ENCODE measurements at regions not wholly inside any gene's neighbourhood (a gene's known extent, or its start where the extent isn't known, plus 50 kb on each side); places are given as distances from the start of the nearest gene placed in this dataset.
A peak's percentile ranks its signal among the peaks of the same experiment; 100 is the strongest.

DNA sequence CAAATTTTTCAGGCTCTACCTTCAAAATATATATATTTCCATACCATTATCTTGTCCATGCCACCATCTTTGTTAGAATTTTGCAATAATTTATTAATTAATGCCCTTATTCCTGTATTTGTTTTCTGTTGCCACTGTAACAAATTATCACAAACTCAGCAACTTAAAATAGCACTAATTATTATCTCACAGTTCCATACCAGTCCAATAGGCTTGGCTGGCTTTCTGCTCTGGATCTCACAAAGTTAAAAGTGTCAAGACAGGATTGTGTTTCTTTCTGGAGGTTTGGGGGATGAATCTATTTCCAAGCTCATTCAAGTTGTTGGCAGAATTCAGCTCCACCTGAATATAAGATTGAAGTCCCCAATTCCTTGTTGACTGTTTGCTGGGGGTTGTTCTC, 58.6 kb upstream of the SLC38A4 start:
- DNase-seq (ENCODE audit: low read depth, low spot score): no peak

DNA sequence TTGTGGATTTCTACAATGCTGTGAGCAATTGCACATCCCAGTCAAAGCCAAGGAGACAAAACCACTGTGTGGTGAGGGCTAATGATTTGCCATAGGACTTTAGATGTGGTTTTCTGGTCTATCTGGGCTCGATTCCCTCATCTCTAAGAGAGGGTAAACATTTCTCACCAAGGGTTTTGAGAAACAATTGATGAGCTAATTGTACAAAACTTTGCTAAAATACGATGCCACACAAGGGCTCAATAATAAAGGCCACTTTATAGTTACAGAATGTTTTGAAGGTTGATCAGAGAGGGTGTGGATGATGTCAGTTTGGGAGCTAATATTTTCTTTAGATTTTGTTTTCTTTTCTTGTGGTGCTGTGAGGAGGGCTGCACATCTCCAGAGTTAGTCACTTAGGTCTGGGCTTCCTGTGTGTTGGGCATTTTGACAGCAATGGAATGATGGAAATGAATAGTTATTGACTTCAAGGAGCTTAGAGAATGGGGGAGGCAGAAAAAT, 60.8 kb upstream of the SLC38A4 start:
- peak; percentile 87 for DNase-seq (ENCODE audit: low read depth, low spot score)

DNA sequence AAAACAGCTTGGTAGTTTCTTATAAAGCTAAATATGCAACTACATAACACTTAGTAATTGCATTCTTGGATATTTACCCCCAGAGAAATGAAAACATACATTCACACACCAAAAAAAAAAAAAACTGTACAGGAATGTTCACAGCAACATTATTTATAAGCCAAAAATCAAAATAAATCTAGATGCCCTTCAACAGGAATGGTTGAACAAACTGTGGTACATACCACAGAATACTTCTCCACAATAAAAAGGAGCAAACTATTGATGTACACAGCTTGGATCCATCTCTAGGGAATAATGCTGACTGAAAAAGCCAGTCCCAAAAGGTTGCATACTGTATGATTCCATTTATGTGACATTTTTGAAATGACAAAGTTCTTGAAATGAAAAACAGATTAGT, 62.1 kb upstream of the SLC38A4 start:
- no peak for DNase-seq (ENCODE audit: low read depth, low spot score)

DNA sequence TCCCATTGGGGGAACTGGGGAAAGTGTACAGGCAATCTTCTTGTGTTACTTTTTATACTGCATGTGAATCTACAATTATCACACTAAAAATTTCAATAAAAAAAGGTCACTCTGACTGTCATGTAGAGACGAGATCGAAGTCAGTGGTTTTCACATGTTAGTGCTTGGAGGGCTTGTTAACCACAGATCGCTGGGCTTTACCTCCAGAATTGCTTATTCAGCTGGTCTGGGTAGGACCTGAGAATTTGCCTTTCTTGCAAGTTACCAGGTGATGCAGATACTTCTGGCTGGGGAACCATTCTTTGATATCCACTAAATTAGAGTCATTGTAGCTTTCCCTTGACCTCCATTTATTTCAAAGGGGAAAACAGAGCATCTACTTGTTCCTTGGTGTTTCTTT, 62.8 kb upstream of the SLC38A4 start:
- no peak for DNase-seq (ENCODE audit: low read depth, low spot score)

DNA sequence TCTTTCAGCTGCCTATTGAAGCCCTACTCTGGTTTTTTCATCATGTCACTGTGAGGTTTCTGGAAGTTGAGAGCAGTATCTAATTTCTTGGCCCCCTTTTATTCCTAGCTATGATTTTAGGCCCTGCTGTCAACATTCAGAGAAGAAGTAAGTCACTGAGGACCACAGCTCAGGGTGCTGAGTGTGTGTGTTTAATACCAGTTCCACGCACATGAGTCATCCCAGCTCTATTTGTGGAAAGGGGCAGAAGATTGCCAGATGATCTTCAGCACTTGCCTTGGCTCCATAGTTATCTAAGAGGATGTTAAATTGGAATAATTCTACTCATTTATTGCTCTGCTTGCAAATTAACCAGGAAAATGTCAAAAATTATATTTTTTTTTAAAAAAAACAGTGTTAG, 65.5 kb upstream of the SLC38A4 start:
- DNase-seq (ENCODE audit: low read depth, low spot score): peak; percentile 27

DNA sequence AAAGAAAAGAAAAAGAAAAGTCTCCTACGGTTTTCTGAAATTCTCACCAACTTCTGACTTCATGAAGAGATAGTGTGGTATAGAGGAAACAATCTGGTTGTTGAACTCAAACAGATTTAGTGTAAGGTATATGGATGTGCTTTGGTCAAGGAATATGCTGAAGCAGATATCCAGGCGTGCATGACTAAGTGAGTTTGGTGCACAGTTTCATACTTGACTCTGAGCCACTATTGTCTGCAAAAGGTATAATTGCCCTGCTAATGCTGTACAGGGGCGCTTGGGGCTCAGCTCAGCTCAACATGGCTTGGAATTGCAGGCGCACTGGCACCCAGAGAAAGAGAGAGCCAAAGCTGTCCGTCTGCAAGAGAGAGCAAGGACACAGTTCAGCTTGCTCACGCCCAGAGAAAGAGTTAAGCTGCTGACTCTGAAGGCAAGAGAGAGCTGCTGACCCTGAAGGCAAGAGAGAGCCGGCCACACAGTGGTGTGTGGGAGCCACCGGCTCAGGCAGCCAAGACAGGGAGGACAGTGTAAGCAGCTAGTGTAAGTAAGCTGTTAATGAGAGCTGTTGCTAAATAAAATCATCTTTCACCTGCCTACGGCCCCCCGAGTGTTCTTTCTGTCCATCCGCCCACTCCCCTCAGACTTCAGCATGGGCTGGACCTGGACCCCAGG, 66.4 kb upstream of the SLC38A4 start:
- no peak for DNase-seq (ENCODE audit: low read depth, low spot score)

DNA sequence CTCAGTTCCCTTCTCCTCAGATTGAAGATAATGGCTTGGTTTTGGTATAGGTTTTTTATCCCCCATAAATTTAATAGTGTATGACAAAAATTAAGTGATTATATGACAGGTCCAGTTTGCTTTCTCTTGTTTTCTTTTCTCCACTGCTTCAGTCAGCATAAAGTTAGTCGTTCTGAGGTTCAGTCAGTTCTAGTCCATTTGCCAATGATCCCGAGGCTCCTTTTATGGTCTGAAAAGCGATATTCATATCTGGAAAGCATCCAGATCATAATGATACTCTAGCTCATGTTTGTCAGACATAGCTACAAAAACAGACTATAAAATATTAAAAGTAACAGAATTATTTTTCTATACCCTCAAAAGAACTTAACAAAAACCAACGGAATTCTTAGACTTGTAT, 67.1 kb upstream of the SLC38A4 start:
- DNase-seq (ENCODE audit: low read depth, low spot score): no peak

DNA sequence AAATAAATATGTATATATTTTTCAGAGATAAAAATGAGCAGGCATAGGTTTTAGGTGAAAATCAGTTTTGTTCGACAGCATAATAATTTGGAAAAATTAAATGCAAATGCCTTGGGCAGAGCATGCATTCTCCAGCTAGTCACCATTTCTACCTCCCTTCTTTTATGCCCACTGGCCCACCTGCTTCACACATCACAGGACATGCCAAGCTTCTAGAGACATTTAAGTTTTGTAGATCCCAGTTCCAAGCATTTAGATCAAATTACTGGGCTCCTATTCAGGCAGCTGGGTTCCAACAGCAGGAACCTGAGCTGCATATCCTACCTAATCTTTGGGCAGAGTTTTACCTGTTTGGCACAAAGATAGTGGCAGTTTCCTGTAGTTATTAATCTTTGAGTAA, 67.6 kb upstream of the SLC38A4 start:
- no peak for DNase-seq (ENCODE audit: low read depth, low spot score)

DNA sequence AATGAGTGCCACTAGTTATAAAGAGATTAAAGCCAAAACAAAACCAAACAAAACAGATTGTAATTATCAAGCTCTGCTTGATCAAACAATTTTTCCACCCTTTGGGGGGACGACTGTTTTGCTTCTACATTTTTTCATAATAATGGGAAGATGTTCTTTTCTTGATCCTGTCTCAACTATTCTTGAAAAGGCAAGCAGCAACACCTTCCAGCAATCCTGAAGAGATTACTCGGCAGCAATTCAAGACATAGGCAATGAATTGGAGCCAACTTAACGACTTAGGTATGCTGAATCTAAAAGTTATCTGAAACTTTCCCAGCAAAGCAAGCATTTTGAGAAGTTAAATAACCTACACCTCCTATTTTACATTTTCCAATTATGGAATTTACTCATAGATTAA, 69.9 kb upstream of the SLC38A4 start:
- DNase-seq (ENCODE audit: low read depth, low spot score): no peak

DNA sequence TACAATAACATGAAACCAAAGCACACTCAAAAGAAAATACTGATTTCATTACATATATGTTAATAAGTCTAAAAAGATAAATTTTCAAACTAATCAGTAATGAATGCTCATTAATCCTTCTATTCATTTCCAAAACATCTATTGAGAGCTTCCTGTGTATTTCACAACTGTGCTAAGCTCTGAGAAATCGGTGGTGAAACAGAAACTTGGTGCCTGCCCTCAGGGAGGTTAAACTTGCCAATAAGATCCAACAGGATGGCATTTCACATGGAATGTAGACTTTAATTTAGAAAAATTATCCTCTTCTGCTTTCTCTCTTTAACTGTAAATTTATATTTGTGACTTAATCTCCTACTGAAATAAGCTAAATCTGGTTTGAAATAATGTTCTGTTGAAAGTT, 70.9 kb upstream of the SLC38A4 start:
- DNase-seq (ENCODE audit: low read depth, low spot score): no peak

DNA sequence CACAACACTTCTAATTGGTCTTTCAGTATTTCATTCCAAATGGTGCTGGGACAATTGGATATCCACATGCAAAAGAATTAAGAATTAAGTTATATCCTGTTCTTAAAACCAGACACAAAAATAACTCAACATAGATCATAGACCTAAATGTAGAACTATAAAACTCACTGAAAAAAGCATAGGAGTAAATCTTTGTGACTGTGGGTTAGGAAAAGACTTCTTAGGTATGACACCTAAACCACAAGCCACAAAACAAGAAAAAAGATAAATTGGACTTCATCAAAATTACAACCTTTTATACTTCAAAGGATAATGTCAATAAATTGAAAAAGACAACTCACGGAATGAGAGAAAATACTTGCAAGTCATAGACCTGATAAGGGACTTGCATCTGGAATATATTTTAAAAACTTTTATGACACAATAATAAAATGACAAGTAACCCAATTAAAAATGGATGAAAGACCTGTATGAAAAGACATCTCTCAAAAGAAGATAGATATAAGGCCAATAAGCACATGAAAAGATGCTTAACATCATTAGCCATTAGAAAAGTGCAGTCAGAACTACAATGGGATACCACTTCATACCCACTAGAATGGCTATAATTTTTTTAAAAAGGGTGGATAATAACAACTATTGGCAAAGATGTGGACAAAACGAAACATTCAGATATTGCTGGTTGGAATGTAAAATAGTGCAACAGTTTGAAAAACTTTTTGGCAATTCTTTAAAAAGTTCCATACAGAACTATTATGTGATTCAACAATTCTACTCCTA, 72.5 kb upstream of the SLC38A4 start:
- DNase-seq (ENCODE audit: low read depth, low spot score): no peak

DNA sequence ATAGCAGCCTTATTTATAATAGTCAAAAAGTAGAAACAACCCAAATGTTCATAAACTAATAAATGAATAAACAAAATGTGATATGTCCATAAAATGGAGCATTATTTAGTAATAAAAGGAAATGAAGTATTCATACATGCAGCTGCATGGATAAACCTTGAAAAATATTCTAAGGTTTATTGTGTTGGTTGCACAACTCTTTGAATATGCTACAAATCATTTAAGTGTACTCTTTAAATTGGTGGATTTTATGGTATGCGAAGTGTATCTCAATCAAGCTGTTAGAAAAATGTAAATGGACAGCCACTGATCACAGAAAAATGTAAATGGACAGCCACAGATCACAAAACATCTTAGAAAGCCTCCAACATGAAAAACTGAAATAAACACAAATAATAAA, 73.2 kb upstream of the SLC38A4 start:
- DNase-seq (ENCODE audit: low read depth, low spot score): no peak

DNA sequence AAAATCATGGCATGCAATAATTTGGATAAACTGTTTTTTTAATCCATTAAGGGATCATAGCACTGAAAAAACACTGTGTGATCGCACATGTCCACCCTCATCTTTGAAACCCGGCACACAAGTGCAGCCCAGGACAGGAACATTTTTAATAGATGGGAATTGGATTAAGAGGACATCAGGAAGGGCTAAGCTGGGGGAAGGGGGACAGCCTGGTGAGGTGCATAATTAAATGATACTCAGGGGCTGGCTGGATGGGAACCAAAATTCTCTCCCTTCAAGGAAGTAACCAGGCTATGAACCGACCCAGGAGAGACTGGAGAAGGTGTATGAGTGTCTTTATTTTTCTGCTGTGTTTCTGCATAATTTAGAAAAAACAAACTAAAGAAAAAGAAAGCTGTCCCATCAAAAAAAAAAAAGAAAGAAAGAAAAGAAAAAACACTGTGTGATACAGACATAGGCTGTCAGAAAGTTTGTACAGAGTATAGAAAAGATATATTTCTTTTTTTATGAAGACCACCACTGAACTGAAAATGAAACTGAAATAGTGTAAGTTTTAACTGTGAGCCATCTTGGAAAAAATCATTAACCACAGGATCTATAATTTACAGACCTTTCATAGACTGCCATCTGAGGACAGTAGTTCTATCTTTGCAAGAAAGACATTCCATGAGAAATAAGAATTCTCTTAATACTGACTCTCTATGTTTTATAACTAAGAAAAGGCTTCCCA, 75.1 kb upstream of the SLC38A4 start:
- DNase-seq (ENCODE audit: low read depth, low spot score): no peak

DNA sequence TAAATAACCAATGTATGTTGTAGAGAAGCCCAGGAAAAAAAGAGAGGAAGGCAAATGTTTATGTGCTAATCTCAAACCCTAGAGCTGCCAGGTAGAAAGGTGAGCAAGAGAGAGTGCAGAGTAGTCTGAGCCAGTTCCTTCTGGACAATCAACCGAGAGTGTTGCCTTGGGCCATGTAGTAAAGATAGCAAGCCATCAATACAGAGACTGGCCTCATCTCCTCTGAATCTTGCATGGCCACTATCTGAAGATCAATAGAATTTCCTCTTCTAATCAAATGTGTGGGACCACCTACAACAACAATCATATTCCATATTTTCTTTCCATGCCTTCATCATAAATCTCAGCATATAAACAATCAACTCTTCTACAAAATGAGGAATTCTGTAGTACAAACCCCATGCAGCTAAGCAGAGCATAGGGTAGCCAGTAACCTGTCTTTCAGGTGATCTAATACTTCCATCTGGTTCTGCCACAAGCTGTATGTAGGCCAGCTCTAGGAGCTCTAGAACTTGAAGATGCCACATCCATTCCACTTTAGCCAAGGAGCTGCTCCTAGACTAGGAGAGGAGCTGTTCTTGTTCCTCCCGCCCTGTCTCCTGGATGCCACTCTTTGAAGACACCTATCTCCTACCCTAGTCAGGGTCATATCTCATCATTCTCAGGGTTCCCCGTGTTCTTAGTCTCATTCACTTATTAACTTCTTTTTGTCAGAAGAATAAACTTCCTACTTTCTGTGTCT, 75.8 kb upstream of the SLC38A4 start:
- DNase-seq (ENCODE audit: low read depth, low spot score): no peak

DNA sequence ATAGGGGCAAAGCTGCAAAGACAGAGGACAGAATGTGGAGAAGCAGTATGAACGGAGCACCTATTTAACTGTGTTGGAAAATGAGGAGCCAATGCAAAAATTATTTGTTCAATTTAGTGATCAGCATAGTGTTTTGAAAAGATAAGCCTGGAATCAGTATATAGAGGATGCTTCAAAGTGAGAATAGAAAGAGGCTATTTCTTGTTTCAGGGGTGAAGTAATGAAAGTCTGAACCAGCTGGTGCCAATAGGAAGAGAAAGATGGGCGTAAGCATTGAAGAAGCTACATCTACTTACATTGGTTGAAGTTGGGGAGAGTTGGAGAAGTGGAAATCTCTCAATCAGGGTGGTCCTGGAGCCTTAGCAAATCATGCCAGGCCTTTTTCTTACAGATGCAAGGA, 77.3 kb upstream of the SLC38A4 start:
- DNase-seq (ENCODE audit: low read depth, low spot score): no peak

DNA sequence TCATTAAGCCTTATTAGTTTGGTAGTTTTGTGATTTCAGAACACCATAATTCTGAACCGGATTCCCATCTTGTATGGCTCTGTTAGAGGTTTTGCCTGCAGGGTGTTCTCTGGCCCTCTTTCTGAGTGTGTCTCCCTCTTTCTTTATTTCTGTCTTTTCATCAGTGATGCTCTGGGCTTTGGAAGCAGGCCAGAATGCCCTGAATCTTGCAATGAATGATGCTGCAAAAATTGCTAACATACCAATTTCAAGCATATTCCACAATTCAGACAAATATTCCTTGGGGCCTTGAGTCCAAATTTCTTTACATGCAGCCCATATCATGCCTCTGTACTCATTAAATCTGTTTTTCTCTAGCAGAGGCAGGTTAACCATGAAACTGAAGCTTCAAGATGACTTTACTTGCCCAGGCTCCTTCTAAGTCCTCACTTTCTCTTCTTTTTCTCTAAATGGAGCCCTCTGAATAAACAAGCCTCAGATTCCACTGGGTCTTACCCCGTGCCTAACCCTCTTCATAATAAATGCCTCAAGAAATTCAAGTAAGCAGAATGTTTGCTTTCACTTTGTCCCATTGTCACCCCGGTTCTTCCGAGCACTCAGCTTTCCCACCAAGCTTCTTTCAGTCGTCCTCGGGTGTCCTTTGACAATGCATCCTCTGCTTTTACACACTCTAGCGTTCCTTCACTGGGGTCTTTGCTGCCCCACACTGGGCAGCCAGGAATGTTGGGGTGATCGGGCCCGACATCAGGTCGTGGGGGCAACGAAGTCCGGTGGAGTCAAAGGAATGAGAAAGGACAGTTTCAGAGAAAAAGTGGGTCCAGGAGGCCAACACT, 78.8 kb upstream of the SLC38A4 start:
- DNase-seq (ENCODE audit: low read depth, low spot score): no peak

DNA sequence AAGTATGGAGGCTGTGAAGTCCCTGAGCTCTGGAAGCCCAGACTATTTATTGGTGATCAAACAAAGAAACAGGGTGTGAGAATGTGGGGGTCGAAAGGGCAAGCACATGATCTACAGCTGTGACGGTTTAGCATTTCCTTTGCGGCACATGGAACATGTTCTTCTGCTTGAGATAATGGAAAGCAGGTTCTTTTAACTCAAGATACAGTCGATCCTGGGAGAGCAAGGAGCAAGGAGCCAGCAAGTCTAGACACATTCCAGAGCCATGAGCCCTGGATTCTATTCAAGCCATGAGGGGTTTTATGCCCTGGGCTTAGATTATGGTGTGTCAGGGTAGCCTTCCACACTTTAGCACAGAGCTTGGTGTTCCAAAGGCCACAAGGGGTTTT, 79.4 kb upstream of the SLC38A4 start:
- DNase-seq (ENCODE audit: low read depth, low spot score): peak; percentile 20

DNA sequence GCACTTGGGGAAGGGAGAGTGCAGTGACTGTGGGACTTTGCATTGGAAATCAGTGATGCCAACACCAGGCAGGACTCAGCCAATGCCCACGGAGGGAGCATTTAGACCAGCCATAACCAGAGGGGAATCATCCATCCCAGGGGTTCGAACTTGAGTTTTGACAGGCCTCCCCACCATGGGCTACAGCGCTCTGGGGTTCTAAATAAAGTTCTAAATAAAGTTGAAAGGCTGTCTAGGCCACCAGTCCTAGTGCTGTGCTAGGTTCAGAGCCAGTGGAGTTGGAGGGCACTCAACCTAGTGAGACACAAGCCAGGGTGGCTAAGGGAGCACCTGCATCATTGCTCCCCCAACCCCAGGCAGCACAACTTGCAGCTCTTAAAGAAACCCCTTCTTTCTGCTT, 82.0 kb upstream of the SLC38A4 start:
- no peak for DNase-seq (ENCODE audit: low read depth, low spot score)

DNA sequence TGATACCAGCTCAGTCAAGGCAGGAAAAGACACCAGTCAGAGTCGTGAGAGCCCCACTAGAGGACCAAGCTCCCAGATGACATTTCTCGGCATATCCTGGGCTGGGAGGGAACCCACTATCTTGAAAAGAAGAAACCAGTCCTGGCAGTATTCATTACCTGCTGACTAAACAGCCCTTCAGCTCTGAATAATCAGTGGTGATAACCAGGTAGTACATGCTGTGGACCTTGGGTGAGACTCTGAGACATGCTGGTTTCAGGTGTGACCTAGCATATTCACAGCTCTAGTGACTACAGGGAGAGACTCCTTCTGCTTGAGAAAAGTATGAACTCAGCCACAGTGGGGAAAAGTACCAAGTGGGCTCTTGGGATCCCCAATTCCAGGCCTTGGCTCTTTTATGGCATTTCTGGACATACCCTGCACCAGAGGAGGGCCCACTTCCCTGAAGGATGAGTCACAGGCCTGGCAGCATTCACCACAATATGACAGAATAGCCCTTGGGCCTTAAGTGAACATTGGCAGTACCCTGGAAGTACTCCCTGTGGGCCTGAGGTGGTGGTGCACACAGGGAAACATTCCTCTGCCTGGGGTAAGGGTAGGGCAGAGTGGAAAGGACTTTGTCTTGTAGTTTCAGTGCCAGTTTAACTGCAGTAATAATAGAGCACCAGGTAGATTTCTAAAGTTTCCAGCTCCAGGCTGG, 82.6 kb upstream of the SLC38A4 start:
- DNase-seq (ENCODE audit: low read depth, low spot score): peak; percentile 29

DNA sequence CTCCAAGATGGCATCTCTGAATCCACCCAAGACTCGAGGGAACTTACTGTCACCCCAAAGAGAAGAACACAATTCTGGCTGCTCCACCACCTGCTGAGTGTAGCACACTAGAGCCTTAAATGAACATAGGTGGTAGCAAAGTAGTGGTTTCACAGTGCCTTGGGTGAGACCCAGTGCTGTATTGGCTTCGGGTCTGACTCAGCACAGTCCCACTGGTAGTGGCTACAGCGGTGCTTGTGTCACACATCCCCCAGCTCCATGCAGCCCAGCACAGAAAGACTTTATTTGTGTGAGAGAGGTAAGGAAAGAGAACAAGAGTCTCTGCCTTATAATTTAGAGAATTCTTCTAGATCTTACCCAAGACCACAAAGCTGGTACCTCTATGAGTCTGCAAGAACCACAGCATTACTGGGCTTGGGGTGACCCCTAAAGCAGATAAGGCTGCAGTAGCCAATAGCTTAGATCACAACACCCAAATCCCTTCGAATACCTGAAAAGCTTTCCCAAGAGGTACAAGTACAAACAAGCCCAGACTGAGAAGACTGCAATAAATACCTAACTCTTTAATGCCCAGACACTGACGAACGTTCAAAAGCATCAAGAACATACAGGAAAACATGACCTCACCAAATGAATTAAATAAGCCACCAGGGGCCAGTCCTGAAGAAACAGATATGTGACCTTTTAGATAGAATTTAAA, 83.3 kb upstream of the SLC38A4 start:
- DNase-seq (ENCODE audit: low read depth, low spot score): no peak

Data from astrocyte of the hippocampus (primary cell).